Activated gamma-delta T cell (primary cell): ENCODE measurements at regions not wholly inside any gene's neighbourhood (a gene's known extent, or its start where the extent isn't known, plus 50 kb on each side); places are given as distances from the start of the nearest gene placed in this dataset.
"Not testable (repeated sequence)": the region's sequence is repeated elsewhere in the genome, so short reads cannot be mapped to it uniquely, and the experiment has no call there.

Source experiments
- DNase-seq: peaks from one replicate; lab custom pipeline; 2025; lab: John Stamatoyannopoulos, UW

DNA sequence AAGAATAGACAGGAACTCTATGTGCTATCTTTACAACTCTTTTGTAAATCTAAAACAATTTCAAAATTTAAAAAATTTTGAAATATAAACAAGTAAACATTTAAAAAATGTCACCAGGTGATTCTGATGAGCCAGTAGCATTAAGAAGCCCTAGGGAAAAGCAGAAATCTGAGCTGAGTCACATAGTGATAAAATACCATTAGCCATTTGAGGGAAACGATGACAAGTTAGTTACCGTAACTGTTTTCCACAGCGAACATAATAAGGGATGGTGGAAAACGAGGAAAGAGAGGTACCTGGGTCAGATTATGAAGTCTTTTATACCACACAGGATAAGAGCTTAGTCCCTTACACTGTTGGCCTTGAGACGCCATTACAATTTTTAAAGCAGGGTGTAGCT, 55.5 kb downstream of the PRR15 start:
- no peak for DNase-seq

- no peak for DNase-seq
Observed at GRCh38 chr7:29619848-29620555, 56.4 kb downstream of the PRR15 start.

DNA sequence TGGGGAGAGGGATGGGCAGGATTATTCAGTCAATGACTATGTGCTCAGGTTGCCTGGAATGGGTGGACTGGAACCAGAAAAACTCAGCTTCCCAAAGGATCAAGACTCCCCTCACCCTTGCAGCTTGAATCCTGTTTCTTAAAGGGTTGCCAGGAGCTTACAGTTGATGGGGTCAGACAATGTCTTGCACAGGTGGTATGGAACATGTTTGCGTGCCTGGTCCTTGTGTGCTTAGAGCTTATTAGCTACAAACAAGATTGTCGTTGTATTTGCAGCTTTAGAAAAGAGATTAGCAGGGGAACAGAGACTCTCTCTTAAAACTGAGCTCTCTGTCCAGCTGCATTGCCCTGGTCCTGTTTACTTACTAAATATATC, 56.9 kb downstream of the PRR15 start:
- DNase-seq, result no peak

DNA sequence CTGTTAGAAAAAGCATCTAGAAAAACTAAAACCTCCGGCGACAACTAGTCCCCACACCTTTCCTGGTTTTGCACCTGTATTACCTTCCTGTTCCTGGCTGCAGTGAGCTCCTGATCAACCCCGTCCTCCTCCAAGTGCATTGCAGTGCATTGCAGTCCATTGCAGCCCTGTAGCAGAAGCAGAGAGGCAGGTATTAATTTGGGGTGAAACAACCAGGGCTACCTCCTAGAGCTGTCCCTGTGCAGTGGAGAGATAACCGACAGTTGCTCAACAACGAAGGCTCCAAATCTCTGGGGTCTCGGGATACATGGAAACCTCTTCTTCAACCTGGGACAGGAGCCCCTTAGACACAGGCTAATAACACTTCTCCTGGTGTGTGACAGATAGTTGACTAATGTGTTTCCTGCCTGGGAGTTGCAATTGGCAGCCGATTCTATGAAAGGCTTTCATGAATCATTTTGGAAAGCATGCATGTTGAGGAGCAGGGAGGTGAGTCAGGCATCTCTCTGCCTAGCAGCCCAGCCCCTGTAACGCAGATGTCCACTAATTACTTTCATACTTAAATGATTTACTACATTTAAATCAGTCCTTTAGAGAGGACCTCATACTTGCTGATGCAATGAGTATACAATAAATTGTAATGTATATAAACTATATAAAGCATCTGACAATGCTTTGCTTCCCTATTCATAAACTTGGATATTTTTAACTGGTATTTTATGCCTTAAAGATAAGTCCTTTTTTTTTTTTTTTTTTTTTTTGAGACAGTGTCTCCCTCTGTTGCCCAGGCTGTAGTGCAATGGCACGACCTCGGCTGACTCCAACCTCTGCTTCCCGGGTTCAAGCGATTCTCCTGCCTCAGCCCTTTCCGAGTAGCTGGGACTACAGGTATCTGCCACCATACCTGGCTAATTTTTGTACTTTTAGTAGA, 59.0 kb downstream of the PRR15 start:
- no peak for DNase-seq

DNA sequence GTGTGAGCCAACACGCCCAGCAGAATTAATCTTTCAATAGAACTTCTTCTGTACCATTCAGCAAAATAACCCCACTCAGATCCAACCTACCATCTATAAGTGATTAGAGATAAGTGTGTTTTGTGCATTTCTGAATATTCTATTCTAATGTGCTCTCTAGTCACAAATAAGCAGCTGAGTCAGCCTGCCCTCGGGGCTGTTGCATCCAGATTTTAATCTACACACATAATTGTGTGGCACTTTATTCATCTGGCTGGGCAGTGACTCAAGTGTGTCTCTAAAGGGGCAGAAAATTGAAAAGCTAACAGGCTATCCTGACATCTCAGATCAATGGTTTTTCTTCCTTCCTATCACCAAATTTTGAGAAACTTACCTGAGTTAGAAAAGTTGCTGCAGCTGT, 60.3 kb downstream of the PRR15 start:
- DNase-seq, result no peak

- DNase-seq, result no peak
Observed at GRCh38 chr7:29626730-29627129, 63.1 kb downstream of the PRR15 start.

DNA sequence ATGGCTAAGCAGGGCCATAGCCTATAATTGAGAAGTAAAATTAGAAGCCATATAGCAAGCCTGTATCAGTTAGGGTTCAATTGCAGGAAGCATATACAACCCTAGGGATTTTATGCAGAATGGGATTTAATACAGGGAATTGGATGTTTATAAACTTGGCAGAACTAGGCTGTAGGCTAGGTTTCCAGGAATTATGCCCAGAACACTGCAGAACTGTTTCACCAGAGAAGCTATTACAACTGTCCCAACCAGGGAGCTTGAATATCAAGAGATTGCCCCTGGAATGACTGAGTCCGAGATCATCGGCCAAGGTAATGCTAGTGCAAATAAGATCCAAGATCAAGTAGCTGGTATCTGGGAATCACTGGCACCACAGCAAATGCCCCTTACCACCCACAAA, 64.0 kb downstream of the PRR15 start:
- no peak for DNase-seq

DNA sequence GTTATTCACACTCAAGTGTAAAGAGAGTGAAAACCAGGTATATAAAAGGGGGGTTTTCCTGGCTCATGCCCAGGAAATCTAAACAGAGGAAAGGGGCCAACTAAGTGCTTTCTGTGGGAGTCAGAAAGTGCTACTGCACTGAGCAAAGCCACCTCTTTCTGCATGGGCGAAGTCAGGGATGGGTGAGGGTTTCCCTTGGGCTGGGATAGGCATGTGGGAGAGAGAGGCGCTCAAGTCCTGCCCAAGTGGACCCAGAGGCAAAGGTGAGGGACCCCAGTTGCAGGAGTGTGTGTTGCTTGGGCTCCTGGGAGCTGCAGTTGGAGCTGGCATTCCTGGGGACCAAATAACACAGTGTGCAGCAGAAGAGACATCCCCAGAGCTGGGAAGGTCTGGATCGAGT, 65.9 kb downstream of the PRR15 start:
- DNase-seq, result no peak

DNA sequence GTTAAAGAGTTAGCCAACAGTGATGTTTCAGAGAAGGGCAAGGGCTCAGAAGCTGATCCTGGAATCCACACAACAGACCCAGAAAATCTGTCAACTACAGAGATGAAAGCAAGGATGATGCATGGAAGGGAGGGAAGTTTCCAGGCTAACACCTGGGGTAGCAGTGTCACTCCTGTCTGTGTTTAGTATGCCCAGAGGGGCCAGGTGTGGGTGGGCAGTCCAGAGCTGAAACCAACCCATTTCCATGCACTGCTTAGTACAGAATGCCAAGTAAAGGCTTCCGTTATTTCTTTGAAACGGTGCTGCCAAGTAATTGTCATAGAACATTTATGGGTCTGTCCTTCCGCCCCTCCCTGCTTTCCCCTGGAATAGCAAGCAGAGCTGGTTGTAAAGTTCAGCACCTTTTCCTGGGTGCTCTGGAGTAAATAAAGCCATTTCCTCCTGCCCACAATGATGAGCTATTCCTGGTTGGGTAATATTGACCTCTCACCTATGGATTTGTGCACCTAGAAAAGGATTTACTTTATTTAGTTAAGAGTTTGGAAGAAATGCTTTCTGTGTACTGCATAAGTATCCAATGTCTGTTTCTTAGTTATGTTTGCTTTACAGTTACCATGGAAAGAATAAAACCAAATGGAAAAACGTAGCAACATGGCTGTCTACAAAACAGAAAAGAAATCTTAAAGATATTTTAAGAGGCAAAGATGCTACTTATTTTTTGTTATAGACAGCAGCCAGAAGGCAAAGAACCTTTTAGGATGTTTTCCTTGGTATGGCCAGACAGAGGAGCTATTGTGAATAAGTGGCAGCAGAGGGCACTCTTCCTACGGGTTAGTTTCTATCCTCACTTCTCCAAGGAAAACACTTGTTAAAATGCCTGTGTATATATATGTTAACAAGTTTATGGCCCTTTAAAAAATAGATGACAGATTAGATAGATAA, 71.7 kb downstream of the PRR15 start:
- not testable (repeated sequence) for DNase-seq

DNA sequence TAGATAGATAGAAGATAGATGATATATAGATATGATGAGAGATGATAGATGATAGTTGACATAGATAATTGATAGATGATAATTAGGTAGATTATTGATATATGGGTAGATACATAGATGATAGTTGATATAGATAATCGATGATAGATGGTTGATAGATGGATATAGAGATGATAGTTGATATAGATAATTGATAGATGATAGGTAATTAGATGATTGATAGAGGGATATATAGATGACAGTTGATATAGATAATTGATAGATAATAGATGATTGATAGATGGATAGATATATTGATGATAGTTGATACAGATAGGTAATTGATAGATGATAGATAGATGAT, 72.3 kb downstream of the PRR15 start:
- DNase-seq, result no peak

DNA sequence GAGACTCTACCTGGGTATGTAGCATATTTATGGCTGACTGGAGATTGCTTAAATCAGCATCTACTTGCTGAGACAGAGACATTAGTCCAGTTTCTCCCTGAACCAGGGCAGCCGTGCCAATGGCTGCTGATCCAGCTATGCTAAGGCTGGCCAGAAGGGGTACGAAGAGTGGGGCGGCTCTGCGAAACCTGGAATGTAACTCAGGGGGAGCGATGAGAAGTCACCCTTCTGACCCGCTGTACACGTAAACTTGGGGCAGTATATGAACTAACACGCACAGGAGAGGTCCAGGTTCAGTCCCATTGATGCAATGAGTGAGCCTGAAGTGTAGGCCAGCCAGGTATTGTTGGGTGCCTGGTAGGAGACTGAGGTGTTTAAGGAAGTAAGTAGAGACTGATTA, 73.7 kb downstream of the PRR15 start:
- DNase-seq, result no peak

GRCh38 chr7:29638841-29639240, 75.2 kb downstream of the PRR15 start:
- not testable (repeated sequence) for DNase-seq

- no peak for DNase-seq
Observed at GRCh38 chr7:29639386-29639785, 75.8 kb downstream of the PRR15 start.

DNA sequence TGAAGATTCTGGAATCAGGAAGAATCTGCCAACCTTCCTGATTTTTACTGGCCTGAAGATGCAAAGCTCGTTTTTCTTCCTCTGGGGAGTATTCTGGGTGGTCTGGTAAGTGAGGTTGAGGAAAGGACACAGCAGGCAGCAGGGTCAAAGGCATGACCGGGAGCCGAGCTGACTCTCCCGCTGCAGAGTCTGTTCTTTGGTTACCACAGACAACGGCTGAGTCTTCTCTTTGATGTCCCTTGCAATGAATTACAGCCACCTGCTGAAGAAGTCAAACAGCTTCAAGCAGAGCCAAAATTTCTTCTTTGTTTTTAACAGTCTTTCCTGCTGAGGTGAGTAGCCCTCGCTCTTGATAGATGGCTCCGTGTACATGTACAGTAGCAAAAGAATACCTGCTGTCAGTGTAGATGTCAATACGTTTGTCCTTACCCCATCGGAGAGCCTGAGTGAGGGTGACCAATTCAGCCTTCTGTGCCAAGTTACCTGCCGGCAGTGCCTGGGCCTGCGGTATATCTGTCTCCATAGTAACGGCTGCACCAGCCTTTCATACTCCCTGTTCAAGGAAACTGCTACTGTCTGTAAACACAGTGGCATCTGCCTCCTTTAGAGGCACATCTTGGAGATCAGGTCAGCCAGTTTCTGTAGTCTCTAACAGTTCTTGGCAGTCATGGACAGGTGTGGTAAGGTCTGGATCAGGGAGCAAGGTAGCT, 76.4 kb downstream of the PRR15 start:
- DNase-seq, result no peak

DNA sequence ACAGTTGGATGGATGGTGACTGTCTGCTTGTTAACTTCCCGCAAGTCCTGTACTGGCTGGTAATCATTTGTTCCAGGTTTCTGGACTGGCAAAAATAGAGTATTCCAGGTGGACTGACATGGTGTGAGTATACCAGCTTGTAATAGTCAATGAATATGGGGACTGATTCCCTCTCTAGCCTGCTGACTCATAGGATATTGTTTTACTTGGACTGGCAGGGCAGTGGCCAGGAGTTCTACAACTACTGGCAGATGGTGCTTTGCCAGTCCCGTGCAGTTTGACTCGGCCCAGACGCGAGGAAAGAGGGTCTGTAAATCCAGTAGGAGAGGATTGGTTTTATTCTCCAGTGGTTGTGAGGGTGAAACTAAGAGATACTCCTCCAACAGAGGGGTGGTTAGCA, 78.0 kb downstream of the PRR15 start:
- DNase-seq, result no peak

DNA sequence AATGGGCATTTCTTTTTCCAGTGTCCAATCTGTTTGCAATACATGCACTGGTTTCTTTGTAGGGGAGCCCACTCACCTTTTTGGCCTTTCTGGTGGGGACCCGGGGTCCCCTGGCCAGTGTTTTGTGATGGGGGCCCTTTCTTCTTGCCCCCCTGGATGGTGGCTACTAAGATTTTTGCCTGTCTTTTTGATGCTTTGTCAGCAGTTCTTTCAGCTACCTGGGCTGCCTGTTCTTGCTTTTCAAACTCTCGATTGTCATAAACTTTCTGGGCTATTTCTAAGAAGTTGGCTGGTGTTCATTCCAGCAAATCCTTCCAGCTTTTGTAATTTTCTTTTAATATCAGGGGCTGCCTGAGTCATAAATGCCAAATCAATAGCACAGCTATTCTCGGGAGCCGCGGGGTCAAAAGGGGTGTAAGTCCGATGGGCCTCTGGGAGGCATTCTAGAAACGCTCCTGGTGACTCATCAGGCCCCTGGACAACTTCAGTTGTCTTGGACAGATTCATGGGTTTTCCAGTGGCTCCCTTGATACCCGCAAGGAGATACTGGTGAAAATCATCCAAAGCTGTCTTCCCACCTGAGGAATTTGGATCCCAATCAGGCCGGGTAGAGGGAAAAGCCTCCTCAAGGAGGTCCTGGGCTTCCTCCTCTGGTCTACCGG, 79.0 kb downstream of the PRR15 start:
- DNase-seq, result no peak

GRCh38 chr7:29646116-29646515, 82.5 kb downstream of the PRR15 start:
- DNase-seq, result not testable (repeated sequence)

- no peak for DNase-seq
Observed at GRCh38 chr7:29647020-29647654, 83.5 kb downstream of the PRR15 start.

- DNase-seq, result not testable (repeated sequence)
Observed at GRCh38 chr7:29647691-29648210, 84.1 kb downstream of the PRR15 start.

- no peak for DNase-seq
Observed at GRCh38 chr7:29649028-29649716, 85.5 kb downstream of the PRR15 start.
